Mesendoderm (in vitro differentiated cells): ENCODE measurements at regions not wholly inside any gene's neighbourhood (a gene's known extent, or its start where the extent isn't known, plus 50 kb on each side); places are given as distances from the start of the nearest gene placed in this dataset.

Experiments used
- DNase-seq: peaks from one replicate; pipeline ENCODE4 v3.0.0; 2013
- H2AK5ac ChIP-seq: 2 replicates; pipeline ENCODE4 v1.6.1; 2013; ENCODE audit warnings: low read length, inconsistent platforms
- H2BK120ac ChIP-seq: 2 replicates; pipeline ENCODE4 v1.6.1; 2013; ENCODE audit warnings: low read depth, mild to moderate bottlenecking, low read length, moderate library complexity, mixed read lengths
- H2BK15ac ChIP-seq: replicated peaks from 2 replicates; pipeline ENCODE4 v1.6.1; 2013; ENCODE audit warnings: low read depth, mild to moderate bottlenecking, moderate library complexity
- H2BK5ac ChIP-seq: 2 replicates; pipeline ENCODE4 v1.6.1; 2013; ENCODE audit warnings: low read length, inconsistent platforms
- H3K18ac ChIP-seq: 2 replicates; pipeline ENCODE4 v1.6.1; 2013; ENCODE audit warnings: mild to moderate bottlenecking, low read length, mixed read lengths
- H3K23ac ChIP-seq: one replicate; pipeline ENCODE4 v1.6.1; 2013; ENCODE audit warnings: low read length
- H3K27ac ChIP-seq: 2 replicates; pipeline ENCODE4 v1.5.1; 2013; ENCODE audit warnings: low read depth, mild to moderate bottlenecking, inconsistent platforms, low read length, moderate library complexity
- H3K27me3 ChIP-seq: 2 replicates; pipeline ENCODE4 v1.6.1; 2013; ENCODE audit warnings: low read length, control low read depth, mild to moderate bottlenecking, inconsistent platforms; ENCODE audit not compliant: insufficient read depth, poor library complexity
- H3K36me3 ChIP-seq: 2 replicates; pipeline ENCODE4 v1.6.1; 2013; ENCODE audit warnings: low read length, inconsistent platforms; ENCODE audit not compliant: control insufficient read depth, insufficient read depth
- H3K4ac ChIP-seq: one replicate; pipeline ENCODE4 v1.6.1; 2013; ENCODE audit warnings: low read depth, mild to moderate bottlenecking, low read length, moderate library complexity
- H3K4me1 ChIP-seq: 2 replicates; pipeline ENCODE4 v1.6.1; 2013; ENCODE audit warnings: low read depth, low read length, inconsistent platforms; ENCODE audit not compliant: control insufficient read depth
- H3K4me2 ChIP-seq: 2 replicates; pipeline ENCODE4 v1.6.1; 2013; ENCODE audit warnings: low read length
- H3K4me3 ChIP-seq: 2 replicates; pipeline ENCODE4 v1.5.1; 2013; ENCODE audit warnings: mild to moderate bottlenecking, low read length
- H3K56ac ChIP-seq: one replicate; pipeline ENCODE4 v1.6.1; 2013; ENCODE audit warnings: low read length
- H3K79me1 ChIP-seq: 2 replicates; pipeline ENCODE4 v1.6.1; 2013; ENCODE audit warnings: low read length, inconsistent platforms
- H3K79me2 ChIP-seq: 2 replicates; pipeline ENCODE4 v1.6.1; 2013; ENCODE audit warnings: mild to moderate bottlenecking, low read length; ENCODE audit not compliant: control insufficient read depth, insufficient read depth
- H3K9ac ChIP-seq: 2 replicates; pipeline ENCODE4 v1.6.1; 2013; ENCODE audit warnings: low read length, inconsistent platforms
- H4K5ac ChIP-seq: one replicate; pipeline ENCODE4 v1.6.1; 2013; ENCODE audit warnings: low read length
- H4K8ac ChIP-seq: one replicate; pipeline ENCODE4 v1.6.1; 2013; ENCODE audit warnings: low read depth, mild to moderate bottlenecking, control low read depth, low read length, moderate library complexity
- WGBS: extraction: QIAGEN DNeasy Blood & Tissue Kit; methylation state at CpG from one replicate; pipeline ENCODE4 v1.1.7; 2013; ENCODE audit warnings: low lambda C conversion rate, missing lambda C conversion rate; ENCODE audit not compliant: insufficient coverage; ENCODE audit errors: extremely low coverage; 5-methylcytosine and 5-hydroxymethylcytosine counted together

- Histone ChIP-seq H3K4me1 (peaks cover 2% of the 10 kb centered on the region), H4K8ac (no peak overlapping the region), H2AK5ac (no peak overlapping the region), H3K4ac (no peak overlapping the region), H2BK15ac (no peak overlapping the region), H2BK5ac (no peak overlapping the region), H3K23ac (no peak overlapping the region), H3K18ac (no peak overlapping the region), H3K36me3 (no peaks in the 10 kb centered on the region), H3K9ac (no peak overlapping the region), H3K79me1 (no peaks in the 10 kb centered on the region), H3K27ac (no peak overlapping the region), H2BK120ac (no peak overlapping the region), H3K4me3 (no peak overlapping the region), H3K27me3 (no peaks in the 10 kb centered on the region), H4K5ac (no peak overlapping the region), H3K56ac (no peak overlapping the region), H3K79me2 (no peaks in the 10 kb centered on the region), H3K4me2 (no peak overlapping the region)
- no CpG with 5 or more reads among the region's 6 CpGs for WGBS
- DNase-seq = peak; percentile 39
These were observed 89.0 kb upstream of the PTPRR start for GRCh38 chr12:71009430-71010142.

- no peaks in the 10 kb centered on the region for H3K27me3 ChIP-seq
- H3K27ac ChIP-seq = no peak overlapping the region
- H3K4me1 ChIP-seq = peaks cover 2% of the 10 kb centered on the region
- no peak overlapping the region for H3K4ac ChIP-seq
- no CpG with 5 or more reads among the region's 2 CpGs for WGBS
- no peak for DNase-seq
- peak overlapping the region; percentile 43 for H2AK5ac ChIP-seq
- H3K18ac ChIP-seq = no peak overlapping the region
- no peak overlapping the region for H3K9ac ChIP-seq
- H3K79me2 ChIP-seq = no peaks in the 10 kb centered on the region
- no peak overlapping the region for H3K4me2 ChIP-seq
- H3K36me3 ChIP-seq = no peaks in the 10 kb centered on the region
- peak overlapping the region; percentile 93 for H4K5ac ChIP-seq
- no peak overlapping the region for H4K8ac ChIP-seq
- H3K56ac ChIP-seq = peak overlapping the region; percentile 76
- no peak overlapping the region for H2BK15ac ChIP-seq
- no peak overlapping the region for H3K4me3 ChIP-seq
- H2BK5ac ChIP-seq = peak overlapping the region; percentile 61
- H3K23ac ChIP-seq = no peak overlapping the region
- H2BK120ac ChIP-seq = peak overlapping the region; percentile 85
- no peaks in the 10 kb centered on the region for H3K79me1 ChIP-seq
These were observed 88.1 kb upstream of the PTPRR start for GRCh38 chr12:71008616-71009015.

- Histone ChIP-seq H3K18ac (no peak overlapping the region), H3K4me2 (no peak overlapping the region), H2AK5ac (no peak overlapping the region), H3K4ac (no peak overlapping the region), H2BK5ac (peak overlapping the region; percentile 21), H3K23ac (no peak overlapping the region), H4K5ac (no peak overlapping the region), H3K9ac (no peak overlapping the region), H3K4me3 (no peak overlapping the region), H3K56ac (no peak overlapping the region), H4K8ac (no peak overlapping the region), H3K27ac (no peak overlapping the region), H3K79me2 (no peaks in the 10 kb centered on the region), H3K4me1 (peaks cover 2% of the 10 kb centered on the region), H2BK15ac (no peak overlapping the region), H2BK120ac (no peak overlapping the region), H3K79me1 (no peaks in the 10 kb centered on the region), H3K27me3 (no peaks in the 10 kb centered on the region), H3K36me3 (no peaks in the 10 kb centered on the region)
- no peak for DNase-seq
- WGBS = no CpG with 5 or more reads among the region's 2 CpGs
These were observed 87.4 kb upstream of the PTPRR start for GRCh38 chr12:71007781-71008404.

GRCh38 chr12:71007020-71007419 is 86.5 kb upstream of the PTPRR start:
- Histone ChIP-seq H3K18ac (no peak overlapping the region), H3K4me2 (no peak overlapping the region), H3K4me1 (peaks cover 2% of the 10 kb centered on the region), H2BK5ac (no peak overlapping the region), H3K4ac (no peak overlapping the region), H4K5ac (no peak overlapping the region), H3K27ac (no peak overlapping the region), H3K4me3 (no peak overlapping the region), H2AK5ac (no peak overlapping the region), H2BK120ac (no peak overlapping the region), H3K9ac (no peak overlapping the region), H3K27me3 (no peaks in the 10 kb centered on the region), H3K23ac (no peak overlapping the region), H3K56ac (no peak overlapping the region), H3K79me2 (no peaks in the 10 kb centered on the region), H4K8ac (no peak overlapping the region), H3K36me3 (no peaks in the 10 kb centered on the region), H2BK15ac (no peak overlapping the region), H3K79me1 (no peaks in the 10 kb centered on the region)
- peak; percentile 75 for DNase-seq
- WGBS = no CpG with 5 or more reads among the region's 3 CpGs

- Histone ChIP-seq H3K18ac (no peak overlapping the region), H3K4me3 (no peak overlapping the region), H3K79me2 (no peaks in the 10 kb centered on the region), H3K23ac (no peak overlapping the region), H3K56ac (no peak overlapping the region), H3K9ac (no peak overlapping the region), H3K4me1 (peaks cover 2% of the 10 kb centered on the region), H4K5ac (no peak overlapping the region), H4K8ac (no peak overlapping the region), H2AK5ac (no peak overlapping the region), H3K27me3 (no peaks in the 10 kb centered on the region), H2BK15ac (no peak overlapping the region), H3K4ac (no peak overlapping the region), H3K4me2 (no peak overlapping the region), H3K79me1 (no peaks in the 10 kb centered on the region), H3K36me3 (no peaks in the 10 kb centered on the region), H2BK120ac (no peak overlapping the region), H3K27ac (no peak overlapping the region), H2BK5ac (no peak overlapping the region)
- DNase-seq = no peak
- no CpG with 5 or more reads among the region's 3 CpGs for WGBS
These were observed 84.6 kb upstream of the PTPRR start for GRCh38 chr12:71005166-71005565.
